Prostate gland (tissue), 2 donors: ENCODE measurements at regions not wholly inside any gene's neighbourhood (a gene's known extent, or its start where the extent isn't known, plus 50 kb on each side); places are given as distances from the start of the nearest gene placed in this dataset.

ENCODE experiments used
- DNase-seq: peaks from one replicate; pipeline ENCODE4 v3.0.0-alpha.2; 2019; ENCODE audit warnings: low spot score
- H3K27ac ChIP-seq, 2 donors: fragments of 200-600 bp; sonication (generic); 2 replicates each; pipeline ENCODE4 v1.5.1; 2017 to 2019
- H3K27me3 ChIP-seq: fragments of 200-600 bp; sonication (generic); replicated peaks from 2 replicates; pipeline ENCODE4 v1.5.1; 2019; ENCODE audit not compliant: insufficient read depth
- H3K36me3 ChIP-seq, 2 donors: fragments of 200-600 bp; sonication (generic); 1 replicate in 1 of 2; 2 replicates in 1 of 2; pipeline versions ENCODE4 v1.5.1 to v1.8.1; 2017 to 2019
- H3K4me1 ChIP-seq: fragments of 200-600 bp; sonication (generic); replicated peaks from 2 replicates; pipeline ENCODE4 v1.5.1; 2019
- H3K4me3 ChIP-seq, 2 donors: fragments of 200-600 bp; sonication (generic); 2 replicates each; pipeline ENCODE4 v1.5.1; 2017 to 2019
- H3K9me3 ChIP-seq: fragments of 200-600 bp; sonication (generic); 2 replicates; pipeline ENCODE4 v1.5.1; 2017
- POLR2A ChIP-seq: fragments of 450-650 bp; IDR thresholded peaks from one replicate; pipeline ENCODE4 v1.6.1; 2016; ENCODE audit warnings: antibody characterized with exemption, mild to moderate bottlenecking
- POLR2AphosphoS5 ChIP-seq: sonication (generic); formaldehyde crosslinking; IDR thresholded peaks from one replicate; pipeline ENCODE4 v1.6.1; 2017; ENCODE audit warnings: antibody characterized with exemption
- WGBS: methylation state at CpG from one replicate; pipeline ENCODE4 v1.1.5; 2018; 5-methylcytosine and 5-hydroxymethylcytosine counted together
- intact Hi-C: fragments of 100-400 bp; cut with DNase I; formaldehyde crosslinking; loops from one replicate; pipeline ENCODE4 v1.14.2; 2022
- TF ChIP-seq, protein P1 (sequence below), 4 experiments: fragments of 200-600 bp in 2 of 4; fragments of 450-650 bp in 2 of 4; sonication (generic) in 2 of 4; IDR thresholded peaks; 1 replicate in 3 of 4; 2 replicates in 1 of 4; pipeline ENCODE4 v1.5.1; 2016 to 2019; ENCODE audit warnings: antibody characterized with exemption in 4 of 4, mild to moderate bottlenecking in 2 of 4, moderate library complexity in 2 of 4

- intact Hi-C loops, result no loop called here
- Histone ChIP-seq H3K4me1 (no peaks in the 10 kb centered on the region), H3K9me3 (no peaks in the 10 kb centered on the region), H3K36me3 (no peaks in the 10 kb centered on the region), H3K27ac (no peak overlapping the region), H3K27me3 (no peaks in the 10 kb centered on the region), H3K4me3 (no peak overlapping the region)
- WGBS, result 92% methylated on average over 4 of the region's 4 CpGs
- no peak for DNase-seq
- no peak for TF ChIP-seq POLR2A
- TF ChIP-seq POLR2AphosphoS5, result no peak
- TF ChIP-seq, protein P1, sequence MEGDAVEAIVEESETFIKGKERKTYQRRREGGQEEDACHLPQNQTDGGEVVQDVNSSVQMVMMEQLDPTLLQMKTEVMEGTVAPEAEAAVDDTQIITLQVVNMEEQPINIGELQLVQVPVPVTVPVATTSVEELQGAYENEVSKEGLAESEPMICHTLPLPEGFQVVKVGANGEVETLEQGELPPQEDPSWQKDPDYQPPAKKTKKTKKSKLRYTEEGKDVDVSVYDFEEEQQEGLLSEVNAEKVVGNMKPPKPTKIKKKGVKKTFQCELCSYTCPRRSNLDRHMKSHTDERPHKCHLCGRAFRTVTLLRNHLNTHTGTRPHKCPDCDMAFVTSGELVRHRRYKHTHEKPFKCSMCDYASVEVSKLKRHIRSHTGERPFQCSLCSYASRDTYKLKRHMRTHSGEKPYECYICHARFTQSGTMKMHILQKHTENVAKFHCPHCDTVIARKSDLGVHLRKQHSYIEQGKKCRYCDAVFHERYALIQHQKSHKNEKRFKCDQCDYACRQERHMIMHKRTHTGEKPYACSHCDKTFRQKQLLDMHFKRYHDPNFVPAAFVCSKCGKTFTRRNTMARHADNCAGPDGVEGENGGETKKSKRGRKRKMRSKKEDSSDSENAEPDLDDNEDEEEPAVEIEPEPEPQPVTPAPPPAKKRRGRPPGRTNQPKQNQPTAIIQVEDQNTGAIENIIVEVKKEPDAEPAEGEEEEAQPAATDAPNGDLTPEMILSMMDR (IDR thresholded peaks at IDR 0.05), result no peak
Observed at GRCh38 chr2:8289111-8289510, 392.7 kb upstream of the ID2 start.

DNA sequence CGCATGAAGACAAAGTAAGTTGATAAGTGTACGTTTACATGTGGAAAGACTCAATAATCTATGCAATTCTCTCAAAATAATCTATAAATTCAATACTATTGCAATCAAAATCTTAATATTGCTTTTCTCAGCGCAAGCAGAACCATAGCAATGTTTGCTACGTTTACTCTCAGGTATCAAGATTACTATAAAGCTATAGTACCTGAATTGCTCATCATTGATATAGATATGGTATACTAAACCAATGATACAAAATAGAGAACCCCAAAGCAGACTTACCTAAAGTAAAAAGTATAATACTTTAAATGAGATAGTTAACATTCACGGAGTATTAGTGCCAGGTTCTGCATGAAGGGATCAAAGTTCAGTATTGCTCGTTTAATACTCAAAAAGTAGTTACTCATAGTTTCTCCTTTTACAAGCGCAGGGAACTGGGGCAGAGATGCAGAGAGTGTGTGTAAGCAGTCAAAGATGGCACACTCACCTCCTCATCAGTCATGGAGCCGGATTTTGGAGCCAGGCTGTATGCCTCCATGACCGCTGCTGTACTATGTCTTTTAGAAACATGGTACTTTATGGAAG is 391.0 kb upstream of the ID2 start:
- no peak for DNase-seq
- intact Hi-C loops, result no loop called here
- 92% methylated on average over 9 of the region's 9 CpGs for WGBS

DNA sequence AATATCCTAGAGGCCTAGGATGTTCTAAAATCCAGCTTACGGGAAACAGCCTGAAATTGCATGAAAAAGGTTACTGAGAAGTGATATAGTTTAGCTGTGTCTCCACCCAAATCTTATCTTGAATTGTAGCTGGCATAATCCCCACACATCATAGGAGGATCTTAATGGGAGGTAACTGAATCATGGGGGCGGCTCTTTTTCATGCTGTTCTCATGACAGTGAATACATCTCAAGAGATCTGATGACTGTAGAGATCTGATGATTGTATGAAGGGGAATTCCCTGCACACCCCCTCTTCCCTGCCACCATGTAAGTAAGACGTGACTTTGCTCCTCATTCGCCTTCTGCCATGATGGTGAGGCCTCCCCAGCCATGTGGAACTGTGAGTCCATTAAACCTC is 385.6 kb upstream of the ID2 start:
- Histone ChIP-seq H3K9me3 (no peaks in the 10 kb centered on the region), H3K4me1 (no peaks in the 10 kb centered on the region), H3K36me3 (no peaks in the 10 kb centered on the region), H3K4me3 (no peak overlapping the region), H3K27ac (no peak overlapping the region), H3K27me3 (no peaks in the 10 kb centered on the region)
- intact Hi-C loops, result no loop called here
- WGBS, result 95% methylated on average over 4 of the region's 4 CpGs
- no peak for TF ChIP-seq POLR2AphosphoS5
- DNase-seq, result no peak

More for the DNA sequence above, 391.0 kb upstream of the ID2 start:
- Histone ChIP-seq H3K4me1 (no peaks in the 10 kb centered on the region), H3K27ac (no peak overlapping the region), H3K4me3 (no peak overlapping the region), H3K27me3 (no peaks in the 10 kb centered on the region), H3K9me3 (no peaks in the 10 kb centered on the region), H3K36me3 (no peaks in the 10 kb centered on the region)
- TF ChIP-seq POLR2AphosphoS5, result no peak
- TF ChIP-seq, protein P1 (IDR thresholded peaks at IDR 0.05), result no peak
- TF ChIP-seq POLR2A, result no peak

DNA sequence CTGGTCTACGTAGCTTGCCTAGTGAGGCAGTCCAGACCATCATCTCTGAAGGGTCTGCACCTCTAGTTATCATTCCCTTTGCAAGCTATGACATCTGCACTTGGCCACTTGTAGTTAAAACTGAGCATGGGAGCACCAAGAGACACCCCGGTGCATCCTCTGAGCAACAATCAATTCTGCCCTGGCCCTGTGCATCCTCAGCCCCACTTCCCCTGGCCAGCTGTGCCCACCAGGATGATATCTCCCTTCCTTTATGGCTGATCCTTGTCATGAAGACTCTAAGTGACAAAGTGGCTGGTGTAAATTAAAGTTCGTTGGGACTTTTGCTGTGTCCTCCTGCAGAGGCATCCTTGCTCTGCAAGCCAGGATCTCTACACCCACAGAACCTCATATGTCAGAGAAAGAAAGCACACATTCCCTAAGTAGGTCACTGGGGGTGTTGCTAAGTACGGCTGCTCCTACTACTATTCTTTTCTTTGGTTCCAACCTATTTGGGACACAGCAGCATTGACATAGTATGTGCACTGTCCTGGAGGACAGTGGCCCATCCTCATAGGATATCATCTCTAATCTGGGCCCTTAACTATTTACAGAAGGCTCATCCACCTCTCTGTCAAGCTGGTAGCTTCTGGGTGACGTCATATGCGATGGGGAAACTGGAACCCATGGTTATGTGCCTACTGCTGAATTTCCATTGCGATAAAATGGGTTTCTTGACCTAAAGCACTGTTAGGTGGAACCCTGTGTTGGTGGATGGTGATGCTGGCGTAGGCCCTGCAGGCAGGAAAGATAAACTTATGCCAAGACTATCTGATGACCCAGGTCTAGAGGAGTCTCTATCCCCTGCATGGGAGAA is 384.3 kb upstream of the ID2 start:
- TF ChIP-seq POLR2A (no peak), POLR2AphosphoS5 (no peak)
- TF ChIP-seq, protein P1 (IDR thresholded peaks at IDR 0.05), result no peak
- Histone ChIP-seq H3K4me1 (no peaks in the 10 kb centered on the region), H3K27me3 (no peaks in the 10 kb centered on the region), H3K36me3 (no peaks in the 10 kb centered on the region), H3K4me3 (no peak overlapping the region), H3K27ac (no peak overlapping the region), H3K9me3 (no peaks in the 10 kb centered on the region)
- intact Hi-C loops, result no loop called here
- WGBS, result 92% methylated on average over 8 of the region's 8 CpGs
- DNase-seq, result no peak

DNA sequence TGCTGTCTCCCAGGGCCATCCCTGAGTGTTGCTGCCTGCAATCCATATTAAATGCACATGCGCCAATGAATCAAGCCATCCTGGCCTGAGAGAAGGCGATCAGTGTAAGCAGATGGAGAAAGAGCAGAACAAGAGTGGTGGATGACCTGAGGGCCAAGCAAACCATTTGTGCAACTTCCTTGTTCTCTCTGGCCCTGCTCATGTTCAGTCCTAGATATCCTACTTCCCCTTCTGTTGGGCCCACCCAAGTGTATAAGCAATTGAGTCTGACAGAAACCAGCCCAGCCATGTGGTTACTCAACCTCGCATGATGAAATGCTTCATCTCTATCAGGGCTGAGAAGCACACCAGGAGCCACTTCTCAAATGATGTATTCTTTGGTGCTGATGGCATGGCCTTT is 383.1 kb upstream of the ID2 start:
- Histone ChIP-seq H3K36me3 (no peaks in the 10 kb centered on the region), H3K4me3 (no peak overlapping the region), H3K4me1 (no peaks in the 10 kb centered on the region), H3K27ac (no peak overlapping the region), H3K9me3 (no peaks in the 10 kb centered on the region), H3K27me3 (no peaks in the 10 kb centered on the region)
- 91% methylated on average over 3 of the region's 3 CpGs for WGBS
- intact Hi-C loops, result no loop called here
- DNase-seq, result no peak
- TF ChIP-seq POLR2A, result no peak
- TF ChIP-seq, protein P1 (IDR thresholded peaks at IDR 0.05), result no peak
